H1 (cell line): ENCODE measurements at regions not wholly inside any gene's neighbourhood (a gene's known extent, or its start where the extent isn't known, plus 50 kb on each side); places are given as distances from the start of the nearest gene placed in this dataset.

Source experiments
- BRCA1 ChIP-seq: IDR thresholded peaks from 2 replicates; pipeline ENCODE4 v1.6.1; 2012; ENCODE audit warnings: low read depth, low read length, improper control_type of control experiment
- SAP30 ChIP-seq: fragments of 300-600 bp; sonication (generic); IDR thresholded peaks from 2 replicates; pipeline ENCODE4 v1.7.1; 2012; ENCODE audit warnings: low read length, moderate library complexity, mild to moderate bottlenecking, inconsistent platforms; ENCODE audit not compliant: insufficient read depth, insufficient replicate concordance
- YY1 ChIP-seq: IDR thresholded peaks from 2 replicates; pipeline ENCODE4 v1.6.1; 2011; ENCODE audit warnings: low read depth, mild to moderate bottlenecking, low read length
- TF ChIP-seq, protein P1 (sequence below): fragments of 300-600 bp; sonication (generic); IDR thresholded peaks from 2 replicates; pipeline ENCODE4 v1.7.1; 2012; ENCODE audit warnings: low read length, moderate library complexity, mild to moderate bottlenecking, inconsistent platforms; ENCODE audit not compliant: insufficient replicate concordance

DNA sequence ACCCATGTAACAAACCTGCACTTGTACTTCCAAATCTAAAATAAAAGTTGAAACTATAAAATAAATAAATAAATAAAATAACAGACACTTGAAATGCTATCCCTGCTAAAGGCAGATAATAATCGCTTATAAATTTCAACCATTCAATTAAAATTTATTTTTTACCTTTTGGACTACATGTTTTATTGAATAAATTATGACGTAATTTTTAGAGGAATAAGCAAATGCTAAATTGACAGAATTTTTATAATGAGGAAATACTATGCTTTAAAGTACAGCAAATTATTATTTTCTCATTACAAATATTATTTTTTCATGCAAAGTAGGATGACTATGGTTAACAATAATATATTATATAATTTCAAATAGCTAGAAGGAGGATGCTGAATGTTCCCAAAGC lies 658.6 kb upstream of the LMO3 start (continued):
- TF ChIP-seq, protein P1, sequence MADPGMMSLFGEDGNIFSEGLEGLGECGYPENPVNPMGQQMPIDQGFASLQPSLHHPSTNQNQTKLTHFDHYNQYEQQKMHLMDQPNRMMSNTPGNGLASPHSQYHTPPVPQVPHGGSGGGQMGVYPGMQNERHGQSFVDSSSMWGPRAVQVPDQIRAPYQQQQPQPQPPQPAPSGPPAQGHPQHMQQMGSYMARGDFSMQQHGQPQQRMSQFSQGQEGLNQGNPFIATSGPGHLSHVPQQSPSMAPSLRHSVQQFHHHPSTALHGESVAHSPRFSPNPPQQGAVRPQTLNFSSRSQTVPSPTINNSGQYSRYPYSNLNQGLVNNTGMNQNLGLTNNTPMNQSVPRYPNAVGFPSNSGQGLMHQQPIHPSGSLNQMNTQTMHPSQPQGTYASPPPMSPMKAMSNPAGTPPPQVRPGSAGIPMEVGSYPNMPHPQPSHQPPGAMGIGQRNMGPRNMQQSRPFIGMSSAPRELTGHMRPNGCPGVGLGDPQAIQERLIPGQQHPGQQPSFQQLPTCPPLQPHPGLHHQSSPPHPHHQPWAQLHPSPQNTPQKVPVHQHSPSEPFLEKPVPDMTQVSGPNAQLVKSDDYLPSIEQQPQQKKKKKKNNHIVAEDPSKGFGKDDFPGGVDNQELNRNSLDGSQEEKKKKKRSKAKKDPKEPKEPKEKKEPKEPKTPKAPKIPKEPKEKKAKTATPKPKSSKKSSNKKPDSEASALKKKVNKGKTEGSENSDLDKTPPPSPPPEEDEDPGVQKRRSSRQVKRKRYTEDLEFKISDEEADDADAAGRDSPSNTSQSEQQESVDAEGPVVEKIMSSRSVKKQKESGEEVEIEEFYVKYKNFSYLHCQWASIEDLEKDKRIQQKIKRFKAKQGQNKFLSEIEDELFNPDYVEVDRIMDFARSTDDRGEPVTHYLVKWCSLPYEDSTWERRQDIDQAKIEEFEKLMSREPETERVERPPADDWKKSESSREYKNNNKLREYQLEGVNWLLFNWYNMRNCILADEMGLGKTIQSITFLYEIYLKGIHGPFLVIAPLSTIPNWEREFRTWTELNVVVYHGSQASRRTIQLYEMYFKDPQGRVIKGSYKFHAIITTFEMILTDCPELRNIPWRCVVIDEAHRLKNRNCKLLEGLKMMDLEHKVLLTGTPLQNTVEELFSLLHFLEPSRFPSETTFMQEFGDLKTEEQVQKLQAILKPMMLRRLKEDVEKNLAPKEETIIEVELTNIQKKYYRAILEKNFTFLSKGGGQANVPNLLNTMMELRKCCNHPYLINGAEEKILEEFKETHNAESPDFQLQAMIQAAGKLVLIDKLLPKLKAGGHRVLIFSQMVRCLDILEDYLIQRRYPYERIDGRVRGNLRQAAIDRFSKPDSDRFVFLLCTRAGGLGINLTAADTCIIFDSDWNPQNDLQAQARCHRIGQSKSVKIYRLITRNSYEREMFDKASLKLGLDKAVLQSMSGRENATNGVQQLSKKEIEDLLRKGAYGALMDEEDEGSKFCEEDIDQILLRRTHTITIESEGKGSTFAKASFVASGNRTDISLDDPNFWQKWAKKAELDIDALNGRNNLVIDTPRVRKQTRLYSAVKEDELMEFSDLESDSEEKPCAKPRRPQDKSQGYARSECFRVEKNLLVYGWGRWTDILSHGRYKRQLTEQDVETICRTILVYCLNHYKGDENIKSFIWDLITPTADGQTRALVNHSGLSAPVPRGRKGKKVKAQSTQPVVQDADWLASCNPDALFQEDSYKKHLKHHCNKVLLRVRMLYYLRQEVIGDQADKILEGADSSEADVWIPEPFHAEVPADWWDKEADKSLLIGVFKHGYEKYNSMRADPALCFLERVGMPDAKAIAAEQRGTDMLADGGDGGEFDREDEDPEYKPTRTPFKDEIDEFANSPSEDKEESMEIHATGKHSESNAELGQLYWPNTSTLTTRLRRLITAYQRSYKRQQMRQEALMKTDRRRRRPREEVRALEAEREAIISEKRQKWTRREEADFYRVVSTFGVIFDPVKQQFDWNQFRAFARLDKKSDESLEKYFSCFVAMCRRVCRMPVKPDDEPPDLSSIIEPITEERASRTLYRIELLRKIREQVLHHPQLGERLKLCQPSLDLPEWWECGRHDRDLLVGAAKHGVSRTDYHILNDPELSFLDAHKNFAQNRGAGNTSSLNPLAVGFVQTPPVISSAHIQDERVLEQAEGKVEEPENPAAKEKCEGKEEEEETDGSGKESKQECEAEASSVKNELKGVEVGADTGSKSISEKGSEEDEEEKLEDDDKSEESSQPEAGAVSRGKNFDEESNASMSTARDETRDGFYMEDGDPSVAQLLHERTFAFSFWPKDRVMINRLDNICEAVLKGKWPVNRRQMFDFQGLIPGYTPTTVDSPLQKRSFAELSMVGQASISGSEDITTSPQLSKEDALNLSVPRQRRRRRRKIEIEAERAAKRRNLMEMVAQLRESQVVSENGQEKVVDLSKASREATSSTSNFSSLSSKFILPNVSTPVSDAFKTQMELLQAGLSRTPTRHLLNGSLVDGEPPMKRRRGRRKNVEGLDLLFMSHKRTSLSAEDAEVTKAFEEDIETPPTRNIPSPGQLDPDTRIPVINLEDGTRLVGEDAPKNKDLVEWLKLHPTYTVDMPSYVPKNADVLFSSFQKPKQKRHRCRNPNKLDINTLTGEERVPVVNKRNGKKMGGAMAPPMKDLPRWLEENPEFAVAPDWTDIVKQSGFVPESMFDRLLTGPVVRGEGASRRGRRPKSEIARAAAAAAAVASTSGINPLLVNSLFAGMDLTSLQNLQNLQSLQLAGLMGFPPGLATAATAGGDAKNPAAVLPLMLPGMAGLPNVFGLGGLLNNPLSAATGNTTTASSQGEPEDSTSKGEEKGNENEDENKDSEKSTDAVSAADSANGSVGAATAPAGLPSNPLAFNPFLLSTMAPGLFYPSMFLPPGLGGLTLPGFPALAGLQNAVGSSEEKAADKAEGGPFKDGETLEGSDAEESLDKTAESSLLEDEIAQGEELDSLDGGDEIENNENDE, result no peak
- TF ChIP-seq YY1, result no peak
- no peak for TF ChIP-seq BRCA1
- no peak for TF ChIP-seq SAP30
